ENCODE measurements at regions not wholly inside any gene's neighbourhood (a gene's known extent, or its start where the extent isn't known, plus 50 kb on each side); places are given as distances from the start of the nearest gene placed in this dataset.
"Not testable (repeated sequence)": the region's sequence is repeated elsewhere in the genome, so short reads cannot be mapped to it uniquely, and the experiment has no call there.

GRCh38 chr3:161941891-161942290 lies 445.3 kb downstream of the OTOL1 start:
- ChIA-PET POLR2A (no interaction called here), CTCF (no interaction called here)
- DNase-seq (ENCODE audit: extremely low spot score): no peak
- no peak for TF ChIP-seq CTCF (IDR thresholded peaks at IDR 0.05; ENCODE audit: control extremely low read depth, extremely low read depth, low read depth, missing control alignments)

GRCh38 chr3:161943801-161944345 lies 447.3 kb downstream of the OTOL1 start:
- CTCF ChIA-PET; DNase-seq (ENCODE audit: extremely low spot score); POLR2A ChIA-PET: not testable (repeated sequence)

- TF ChIP-seq CTCF (IDR thresholded peaks at IDR 0.05; ENCODE audit: control extremely low read depth, extremely low read depth, low read depth, missing control alignments): no peak
- no peak for DNase-seq (ENCODE audit: extremely low spot score)
- ChIA-PET POLR2A (no interaction called here), CTCF (no interaction called here)
Measured at GRCh38 chr3:161946443-161946960, 449.9 kb downstream of the OTOL1 start.

GRCh38 chr3:161950318-161950868 lies 453.8 kb downstream of the OTOL1 start:
- TF ChIP-seq CTCF (IDR thresholded peaks at IDR 0.05; ENCODE audit: control extremely low read depth, extremely low read depth, low read depth, missing control alignments): no peak
- CTCF ChIA-PET: no interaction called here
- POLR2A ChIA-PET: no interaction called here
- no peak for DNase-seq (ENCODE audit: extremely low spot score)

GRCh38 chr3:161957467-161957866 lies 460.9 kb downstream of the OTOL1 start:
- CTCF ChIA-PET: interaction anchor here (1.2 kb wide), 1 partner anchor 9 kb away, joined by 3 read pairs; no protein-coding TSS in a partner anchor
- POLR2A ChIA-PET: no interaction called here
- DNase-seq (ENCODE audit: extremely low spot score): no peak
- TF ChIP-seq CTCF (IDR thresholded peaks at IDR 0.05; ENCODE audit: control extremely low read depth, extremely low read depth, low read depth, missing control alignments): no peak

GRCh38 chr3:161964857-161965256 lies 468.2 kb downstream of the OTOL1 start:
- TF ChIP-seq CTCF (IDR thresholded peaks at IDR 0.05; ENCODE audit: control extremely low read depth, extremely low read depth, low read depth, missing control alignments): no peak
- ChIA-PET POLR2A (no interaction called here), CTCF (no interaction called here)
- DNase-seq (ENCODE audit: extremely low spot score): no peak

GRCh38 chr3:161969867-161970266 lies 473.3 kb downstream of the OTOL1 start:
- ChIA-PET POLR2A (no interaction called here), CTCF (interaction anchor here (1.1 to 1.3 kb wide), 2 partner anchors 8 to 9 kb away, joined by 3 to 4 read pairs; no protein-coding TSS in a partner anchor)
- no peak for DNase-seq (ENCODE audit: extremely low spot score)
- TF ChIP-seq CTCF (IDR thresholded peaks at IDR 0.05; ENCODE audit: control extremely low read depth, extremely low read depth, low read depth, missing control alignments): no peak
